Bronchial epithelial cell (primary cell): ENCODE measurements at regions not wholly inside any gene's neighbourhood (a gene's known extent, or its start where the extent isn't known, plus 50 kb on each side); places are given as distances from the start of the nearest gene placed in this dataset.

Source experiments
- DNase-seq: peaks from one replicate; pipeline ENCODE4 v3.0.0-alpha.2; 2010; ENCODE audit warnings: low read depth
- FAIRE-seq: peaks from 2 replicates; lab custom pipeline; 2011; peaks lifted over from hg19 to GRCh38; lab: Jason Lieb, UNC
- H3K27me3 ChIP-seq: 2 replicates; pipeline ENCODE4 v1.5.1; 2011; ENCODE audit warnings: low read length; ENCODE audit not compliant: control insufficient read depth, insufficient read depth
- H3K36me3 ChIP-seq: 2 replicates; pipeline ENCODE4 v1.5.1; 2011; ENCODE audit warnings: low read length; ENCODE audit not compliant: control insufficient read depth, insufficient read depth
- H3K4me3 ChIP-seq: 2 replicates; pipeline ENCODE4 v1.5.1; 2011; ENCODE audit warnings: mild to moderate bottlenecking, low read depth, low read length, control low read depth
- TF ChIP-seq, protein P1 (sequence below): IDR thresholded peaks from 2 replicates; pipeline ENCODE4 v1.5.1; 2011; ENCODE audit warnings: mild to moderate bottlenecking, moderate library complexity, low read length, control low read depth, inconsistent platforms; ENCODE audit not compliant: insufficient read depth, severe bottlenecking

DNA sequence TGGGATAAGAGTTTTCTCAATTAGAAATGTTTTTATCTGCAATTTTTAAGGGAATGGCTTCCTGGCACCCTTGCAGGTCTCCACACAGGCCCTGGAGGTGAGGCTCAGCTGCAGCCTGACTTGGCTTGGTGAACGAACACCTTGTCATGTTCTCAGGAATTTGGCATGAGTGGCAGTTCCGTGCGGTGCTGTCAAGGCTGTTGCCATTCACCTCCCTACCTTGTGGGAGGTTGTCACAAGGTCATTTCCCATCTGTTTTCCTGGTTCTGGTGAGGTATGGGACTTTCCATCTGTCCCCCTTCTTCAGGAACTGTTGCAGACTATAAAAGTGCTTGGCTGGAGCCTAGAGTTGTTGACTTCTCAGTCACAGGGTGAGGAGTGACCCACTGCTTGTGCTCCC, 82.9 kb downstream of the ELOVL4 start:
- Histone ChIP-seq H3K27me3 (no peaks in the 10 kb centered on the region), H3K36me3 (no peaks in the 10 kb centered on the region), H3K4me3 (no peak overlapping the region)
- TF ChIP-seq, protein P1, sequence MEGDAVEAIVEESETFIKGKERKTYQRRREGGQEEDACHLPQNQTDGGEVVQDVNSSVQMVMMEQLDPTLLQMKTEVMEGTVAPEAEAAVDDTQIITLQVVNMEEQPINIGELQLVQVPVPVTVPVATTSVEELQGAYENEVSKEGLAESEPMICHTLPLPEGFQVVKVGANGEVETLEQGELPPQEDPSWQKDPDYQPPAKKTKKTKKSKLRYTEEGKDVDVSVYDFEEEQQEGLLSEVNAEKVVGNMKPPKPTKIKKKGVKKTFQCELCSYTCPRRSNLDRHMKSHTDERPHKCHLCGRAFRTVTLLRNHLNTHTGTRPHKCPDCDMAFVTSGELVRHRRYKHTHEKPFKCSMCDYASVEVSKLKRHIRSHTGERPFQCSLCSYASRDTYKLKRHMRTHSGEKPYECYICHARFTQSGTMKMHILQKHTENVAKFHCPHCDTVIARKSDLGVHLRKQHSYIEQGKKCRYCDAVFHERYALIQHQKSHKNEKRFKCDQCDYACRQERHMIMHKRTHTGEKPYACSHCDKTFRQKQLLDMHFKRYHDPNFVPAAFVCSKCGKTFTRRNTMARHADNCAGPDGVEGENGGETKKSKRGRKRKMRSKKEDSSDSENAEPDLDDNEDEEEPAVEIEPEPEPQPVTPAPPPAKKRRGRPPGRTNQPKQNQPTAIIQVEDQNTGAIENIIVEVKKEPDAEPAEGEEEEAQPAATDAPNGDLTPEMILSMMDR, result no peak
- DNase-seq, result no peak
- peak; percentile 13 for FAIRE-seq

DNA sequence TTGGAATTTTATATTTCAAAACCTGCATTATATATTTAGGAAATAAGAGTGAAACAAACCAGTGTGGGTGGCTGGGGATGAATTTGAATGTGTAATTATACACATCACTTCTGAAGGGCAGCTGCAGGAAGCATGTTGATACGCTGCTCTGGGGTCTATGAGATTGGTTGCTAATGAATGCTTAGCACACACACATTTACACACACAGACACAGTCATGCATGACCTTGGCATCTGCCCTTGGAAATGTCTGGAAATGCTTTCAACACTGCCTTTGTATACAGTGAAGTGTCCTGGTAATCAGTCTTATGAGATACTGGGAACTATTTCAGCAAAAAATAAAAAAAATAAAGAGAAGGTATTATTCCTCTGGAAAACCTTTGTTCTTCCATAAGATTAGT, 83.4 kb downstream of the ELOVL4 start:
- Histone ChIP-seq H3K4me3 (no peak overlapping the region), H3K36me3 (no peaks in the 10 kb centered on the region), H3K27me3 (no peaks in the 10 kb centered on the region)
- no peak for FAIRE-seq
- DNase-seq, result no peak
- TF ChIP-seq, protein P1, result no peak

DNA sequence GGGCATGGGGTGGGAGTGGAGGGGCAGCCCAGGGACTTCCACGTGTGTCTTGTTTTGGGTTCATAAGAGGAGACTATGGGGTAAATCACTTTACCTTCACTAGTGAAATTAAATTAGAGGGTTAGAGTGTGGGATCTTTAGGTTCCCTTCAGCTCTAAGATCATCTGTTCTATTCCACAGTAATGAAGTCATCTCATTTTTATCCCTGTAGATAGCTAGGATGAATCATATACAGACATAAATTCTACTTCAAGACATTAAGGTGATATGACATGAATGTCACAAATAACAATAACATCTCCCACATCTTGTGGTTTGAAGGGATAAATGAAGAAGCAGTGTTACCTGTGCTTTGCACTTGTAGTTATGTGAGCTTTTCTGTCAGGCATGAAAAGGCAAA, 83.8 kb downstream of the ELOVL4 start:
- no peak overlapping the region for H3K4me3 ChIP-seq
- no peaks in the 10 kb centered on the region for H3K36me3 ChIP-seq
- FAIRE-seq (no peak), DNase-seq (no peak)
- no peaks in the 10 kb centered on the region for H3K27me3 ChIP-seq
- TF ChIP-seq, protein P1, result no peak

DNA sequence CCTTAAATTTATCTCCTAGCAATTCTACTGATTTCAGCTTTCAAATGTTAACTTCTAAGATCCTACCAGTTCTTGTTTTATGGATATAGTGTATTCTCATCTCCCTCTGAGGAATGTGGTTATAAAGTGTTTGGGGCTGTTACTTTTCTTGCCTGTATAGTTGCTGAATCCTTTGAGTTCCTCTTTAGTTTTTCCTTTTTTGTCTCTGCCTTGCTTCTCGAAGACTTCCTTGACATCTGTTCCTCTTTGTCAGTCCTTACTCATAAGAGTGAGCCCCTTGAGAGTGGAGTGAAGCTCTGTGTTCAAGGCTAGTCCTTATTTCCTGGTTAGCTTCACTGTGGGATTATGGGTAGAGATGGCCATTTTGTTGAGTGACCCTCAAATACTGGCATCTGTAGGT, 84.6 kb downstream of the ELOVL4 start:
- DNase-seq (no peak), FAIRE-seq (no peak)
- TF ChIP-seq, protein P1, result no peak
- no peak overlapping the region for H3K4me3 ChIP-seq
- H3K36me3 ChIP-seq, result no peaks in the 10 kb centered on the region
- H3K27me3 ChIP-seq, result no peaks in the 10 kb centered on the region

DNA sequence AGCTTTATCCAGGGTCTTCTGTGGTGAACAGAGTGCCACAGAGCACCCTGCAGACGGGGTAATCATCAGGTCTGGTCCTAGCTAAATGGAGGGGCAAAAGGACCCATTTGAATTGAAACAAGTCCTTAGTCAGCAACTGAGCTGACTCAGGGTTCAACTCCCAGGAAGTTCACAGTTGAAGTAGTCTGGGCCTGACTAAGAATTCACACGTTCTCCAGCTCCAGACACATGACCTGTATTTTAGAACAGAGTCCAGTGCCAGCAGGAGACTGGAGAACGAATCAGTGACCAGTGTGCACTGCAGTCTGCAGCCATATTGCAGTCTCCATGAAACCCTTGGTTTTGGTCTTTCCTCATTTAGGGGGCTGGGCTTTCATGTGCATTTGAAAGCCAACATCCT, 85.2 kb downstream of the ELOVL4 start:
- Histone ChIP-seq H3K4me3 (no peak overlapping the region), H3K27me3 (no peaks in the 10 kb centered on the region), H3K36me3 (no peaks in the 10 kb centered on the region)
- DNase-seq (peak; percentile 49), FAIRE-seq (no peak)
- TF ChIP-seq, protein P1, result no peak

DNA sequence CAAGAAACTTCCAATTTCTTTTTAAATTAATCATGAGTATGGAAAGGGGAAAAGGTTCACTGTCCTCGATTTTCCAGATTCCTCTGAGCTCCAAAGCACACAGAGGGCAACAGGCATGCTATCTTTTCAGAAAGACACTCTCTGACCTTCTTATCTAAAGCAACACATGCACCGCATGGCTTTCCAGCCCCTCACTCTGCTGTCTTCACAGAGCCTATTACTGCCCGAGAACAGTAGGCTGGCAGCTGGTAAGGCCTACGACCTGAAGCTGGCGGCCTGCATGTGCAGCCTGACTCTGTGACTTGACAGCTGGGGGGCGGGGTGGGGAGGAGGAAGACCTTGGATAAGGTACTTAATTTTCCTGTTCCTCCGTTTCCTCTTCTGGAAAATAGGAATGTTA, 86.3 kb downstream of the ELOVL4 start:
- Histone ChIP-seq H3K36me3 (no peaks in the 10 kb centered on the region), H3K27me3 (no peaks in the 10 kb centered on the region), H3K4me3 (no peak overlapping the region)
- FAIRE-seq, result no peak
- DNase-seq, result no peak
- TF ChIP-seq, protein P1, result no peak
